Body of pancreas (tissue), 4 donors: ENCODE measurements at regions not wholly inside any gene's neighbourhood (a gene's known extent, or its start where the extent isn't known, plus 50 kb on each side); places are given as distances from the start of the nearest gene placed in this dataset.

Experiments
- ATAC-seq: fragments of 150-250 bp; one replicate; pipeline ENCODE4 v1.9.1; 2016
- DNase-seq, 4 donors: peaks; one replicate each; pipeline ENCODE4 v3.0.0-alpha.2; 2019
- H3K27ac ChIP-seq, 4 donors: fragments of 200-600 bp; sonication (generic); 1 replicate in 3 of 4; 2 replicates in 1 of 4; pipeline versions ENCODE4 v1.5.1 to v1.6.1; 2016 to 2019; ENCODE audit warnings: mild to moderate bottlenecking in 1 of 4, mixed read lengths in 1 of 4, moderate library complexity in 1 of 4
- H3K27me3 ChIP-seq, 2 donors: fragments of 200-600 bp; sonication (generic); one replicate each; pipeline ENCODE4 v1.6.0; 2016; ENCODE audit warnings: mild to moderate bottlenecking in 1 of 2
- H3K36me3 ChIP-seq, 2 donors: fragments of 200-600 bp; sonication (generic); replicated peaks in 1 of 2; 2 replicates each; pipeline ENCODE4 v1.5.1; 2016; ENCODE audit warnings: low read depth in 2 of 2; ENCODE audit not compliant: insufficient read depth in 1 of 2
- H3K4me1 ChIP-seq: fragments of 200-600 bp; sonication (generic); one replicate; pipeline ENCODE4 v1.6.0; 2016
- H3K4me3 ChIP-seq, 2 donors: fragments of 200-600 bp; sonication (generic); 1 replicate in 1 of 2; 2 replicates in 1 of 2; pipeline ENCODE4 v1.5.1; 2016 to 2019
- H3K9me3 ChIP-seq, 3 donors: fragments of 200-600 bp; sonication (generic); 1 replicate in 2 of 3; 2 replicates in 1 of 3; pipeline ENCODE4 v1.5.1; 2016
- POLR2A ChIP-seq, 3 donors: fragments of 450-650 bp; IDR thresholded peaks; one replicate each; pipeline ENCODE4 v1.6.1; 2016; ENCODE audit warnings: antibody characterized with exemption in 3 of 3, mild to moderate bottlenecking in 2 of 3
- WGBS, 2 donors: methylation state at CpG; one replicate each; pipeline ENCODE4 v1.1.5; 2017; 5-methylcytosine and 5-hydroxymethylcytosine counted together
- intact Hi-C: fragments of 100-400 bp; cut with DNase I; formaldehyde crosslinking; loops from one replicate; pipeline ENCODE4 v1.15.1; 2023
- TF ChIP-seq, protein P1 (sequence below), 7 experiments: fragments of 450-650 bp in 4 of 7; fragments of 200-600 bp in 3 of 7; sonication (generic) in 3 of 7; IDR thresholded peaks; one replicate each; pipeline ENCODE4 v1.5.1; 2016 to 2019; ENCODE audit warnings: antibody characterized with exemption in 7 of 7

DNA sequence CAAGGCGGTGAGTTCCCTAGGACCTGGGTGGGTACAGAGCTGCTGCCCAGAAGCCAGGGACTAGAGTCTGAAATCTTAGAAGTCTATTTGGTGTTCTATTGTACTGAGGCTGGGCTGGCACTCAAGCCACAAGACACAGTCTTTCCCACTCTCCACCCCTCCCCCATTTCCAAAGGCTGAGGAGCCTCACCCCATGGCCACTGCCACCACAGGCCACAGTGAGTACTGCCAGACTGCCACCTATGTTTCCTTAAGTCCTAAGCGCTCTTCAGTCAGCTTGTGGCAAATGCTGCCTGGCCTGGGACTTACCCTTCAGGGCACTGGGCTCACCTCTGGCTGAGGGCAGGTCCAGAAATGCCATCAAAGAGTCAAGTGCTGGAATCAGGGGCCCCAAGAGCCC lies 469.3 kb downstream of the HAO1 start:
- intact Hi-C loops: no loop called here
- Histone ChIP-seq H3K4me1 (no peaks in the 10 kb centered on the region), H3K4me3 (no peak overlapping the region), H3K36me3 (no peaks in the 10 kb centered on the region), H3K9me3 (no peaks in the 10 kb centered on the region), H3K27me3 (no peaks in the 10 kb centered on the region), H3K27ac (no peak overlapping the region)
- TF ChIP-seq, protein P1, sequence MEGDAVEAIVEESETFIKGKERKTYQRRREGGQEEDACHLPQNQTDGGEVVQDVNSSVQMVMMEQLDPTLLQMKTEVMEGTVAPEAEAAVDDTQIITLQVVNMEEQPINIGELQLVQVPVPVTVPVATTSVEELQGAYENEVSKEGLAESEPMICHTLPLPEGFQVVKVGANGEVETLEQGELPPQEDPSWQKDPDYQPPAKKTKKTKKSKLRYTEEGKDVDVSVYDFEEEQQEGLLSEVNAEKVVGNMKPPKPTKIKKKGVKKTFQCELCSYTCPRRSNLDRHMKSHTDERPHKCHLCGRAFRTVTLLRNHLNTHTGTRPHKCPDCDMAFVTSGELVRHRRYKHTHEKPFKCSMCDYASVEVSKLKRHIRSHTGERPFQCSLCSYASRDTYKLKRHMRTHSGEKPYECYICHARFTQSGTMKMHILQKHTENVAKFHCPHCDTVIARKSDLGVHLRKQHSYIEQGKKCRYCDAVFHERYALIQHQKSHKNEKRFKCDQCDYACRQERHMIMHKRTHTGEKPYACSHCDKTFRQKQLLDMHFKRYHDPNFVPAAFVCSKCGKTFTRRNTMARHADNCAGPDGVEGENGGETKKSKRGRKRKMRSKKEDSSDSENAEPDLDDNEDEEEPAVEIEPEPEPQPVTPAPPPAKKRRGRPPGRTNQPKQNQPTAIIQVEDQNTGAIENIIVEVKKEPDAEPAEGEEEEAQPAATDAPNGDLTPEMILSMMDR (IDR thresholded peaks at IDR 0.05): no peak
- TF ChIP-seq POLR2A (IDR thresholded peaks at IDR 0.05): no peak
- 45 to 63% methylated on average over 1 to 2 of the region's 2 CpGs for WGBS, 2 donors
- no peak for DNase-seq
- no peak for ATAC-seq

DNA sequence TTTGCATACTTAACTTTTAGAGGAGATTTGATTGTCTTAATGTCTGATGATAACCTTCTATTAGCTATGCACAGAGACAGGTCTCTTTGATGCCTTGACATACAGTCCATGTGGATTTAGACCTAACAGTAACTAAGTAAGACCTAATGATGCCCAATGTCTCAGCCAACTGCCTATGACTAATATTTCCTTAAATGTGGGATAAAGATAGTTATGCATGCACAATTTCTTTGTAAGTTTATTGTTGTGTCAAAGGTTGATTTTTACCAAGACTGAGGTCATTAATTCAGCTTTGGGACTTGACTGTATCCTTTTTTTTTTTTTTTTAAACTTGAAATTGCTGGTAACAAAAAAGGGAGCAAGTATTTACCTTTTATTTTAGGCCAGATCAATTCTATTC lies 450.0 kb downstream of the HAO1 start:
- no peaks in the 10 kb centered on the region for H3K36me3 ChIP-seq
- intact Hi-C loops: no loop called here
- DNase-seq (no peak), ATAC-seq (no peak)
- H3K4me1 ChIP-seq: no peaks in the 10 kb centered on the region
- no peaks in the 10 kb centered on the region for H3K9me3 ChIP-seq
- H3K27ac ChIP-seq: no peak overlapping the region
- no peaks in the 10 kb centered on the region for H3K27me3 ChIP-seq
- H3K4me3 ChIP-seq: no peak overlapping the region
- TF ChIP-seq POLR2A (IDR thresholded peaks at IDR 0.05): no peak

DNA sequence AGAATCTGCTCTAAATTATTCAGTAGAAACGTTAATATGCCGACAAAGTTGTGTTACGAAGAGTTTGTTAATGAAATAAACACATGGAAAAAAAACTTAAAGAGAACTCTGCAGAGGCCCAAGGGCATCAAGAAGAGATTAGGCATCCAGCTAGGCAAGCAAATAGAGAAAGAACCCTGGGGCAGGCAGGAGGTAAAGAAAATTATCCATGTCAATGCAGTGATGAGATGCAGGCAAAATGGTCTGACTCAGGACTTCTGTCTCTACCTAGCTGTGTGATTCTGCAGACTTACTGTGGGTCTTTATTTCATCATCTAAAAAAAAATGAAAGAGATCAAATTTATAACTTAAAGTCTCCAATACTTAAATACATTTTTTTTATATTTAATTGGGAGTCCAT lies 448.0 kb downstream of the HAO1 start:
- no peaks in the 10 kb centered on the region for H3K4me1 ChIP-seq
- H3K9me3 ChIP-seq: no peaks in the 10 kb centered on the region
- 59 to 63% methylated on average over 3 of the region's 3 CpGs for WGBS, 2 donors
- intact Hi-C loops: no loop called here
- no peak for DNase-seq
- no peak for ATAC-seq
- no peak overlapping the region for H3K4me3 ChIP-seq
- no peaks in the 10 kb centered on the region for H3K36me3 ChIP-seq
- no peak for TF ChIP-seq POLR2A (IDR thresholded peaks at IDR 0.05)
- TF ChIP-seq, protein P1 (IDR thresholded peaks at IDR 0.05): no peak
- H3K27me3 ChIP-seq: no peaks in the 10 kb centered on the region
- no peak overlapping the region for H3K27ac ChIP-seq

DNA sequence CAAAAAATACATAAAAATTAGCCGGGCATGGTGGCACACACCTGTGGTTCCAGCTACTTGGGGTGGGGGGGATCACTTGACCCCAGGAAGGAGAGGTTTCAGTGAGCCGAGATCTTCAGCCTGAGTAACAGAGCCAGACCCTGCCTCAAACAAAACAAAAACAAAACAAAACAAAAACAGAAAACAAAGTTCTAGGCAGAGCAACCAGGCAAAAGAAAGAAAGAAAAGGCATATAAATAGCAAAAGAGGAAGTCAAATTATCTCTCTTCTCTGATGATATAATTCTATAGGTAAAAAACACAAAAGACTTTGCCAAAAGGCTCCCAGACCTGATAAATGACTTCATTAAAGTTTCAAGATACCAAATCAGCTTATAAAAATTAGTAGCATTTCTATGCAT lies 446.9 kb downstream of the HAO1 start:
- DNase-seq (no peak), ATAC-seq (no peak)
- no peak overlapping the region for H3K4me3 ChIP-seq
- TF ChIP-seq, protein P1 (IDR thresholded peaks at IDR 0.05): no peak
- TF ChIP-seq POLR2A (IDR thresholded peaks at IDR 0.05): no peak
- no peaks in the 10 kb centered on the region for H3K27me3 ChIP-seq
- H3K9me3 ChIP-seq: no peaks in the 10 kb centered on the region
- intact Hi-C loops: no loop called here
- no peaks in the 10 kb centered on the region for H3K36me3 ChIP-seq
- no peak overlapping the region for H3K27ac ChIP-seq
- 71 to 90% methylated on average over 2 of the region's 2 CpGs for WGBS, 2 donors
- no peaks in the 10 kb centered on the region for H3K4me1 ChIP-seq

DNA sequence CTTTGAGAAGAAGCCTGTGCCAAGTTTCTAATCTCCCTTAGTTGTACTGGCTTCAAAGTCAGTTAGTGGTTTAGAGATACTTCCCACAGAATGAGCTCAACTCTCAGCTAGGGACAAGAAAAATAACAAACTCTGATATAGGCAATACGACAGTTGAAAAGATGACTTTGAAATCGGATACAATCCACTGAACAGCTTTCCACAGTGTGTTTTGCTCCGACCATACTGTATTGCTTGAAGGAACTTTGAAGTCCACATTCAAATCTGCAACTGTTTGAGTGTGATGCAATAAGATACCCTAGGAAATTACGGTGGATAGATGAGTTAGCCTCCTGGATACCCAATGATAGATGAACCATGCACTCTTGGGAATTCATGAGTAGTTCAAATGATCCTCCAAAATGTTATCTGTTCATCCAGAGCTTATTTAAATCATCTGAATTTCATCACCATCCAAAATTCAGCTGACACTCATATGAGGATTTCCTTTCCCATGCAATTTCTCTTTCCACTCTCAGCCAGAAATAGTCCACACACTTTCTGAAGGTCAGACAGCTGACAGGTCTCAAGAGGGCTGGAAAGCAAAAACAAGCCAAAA lies 443.8 kb downstream of the HAO1 start:
- DNase-seq (no peak), ATAC-seq (no peak)
- WGBS, 2 donors: 40 to 45% methylated on average over 4 of the region's 4 CpGs
- TF ChIP-seq, protein P1 (IDR thresholded peaks at IDR 0.05): no peak
- no peak overlapping the region for H3K27ac ChIP-seq
- no peaks in the 10 kb centered on the region for H3K9me3 ChIP-seq
- no peaks in the 10 kb centered on the region for H3K27me3 ChIP-seq
- intact Hi-C loops: no loop called here
- H3K4me1 ChIP-seq: no peaks in the 10 kb centered on the region
- H3K4me3 ChIP-seq: no peak overlapping the region
- H3K36me3 ChIP-seq: no peaks in the 10 kb centered on the region
